HEK293T (cell line): ENCODE measurements at regions not wholly inside any gene's neighbourhood (a gene's known extent, or its start where the extent isn't known, plus 50 kb on each side); places are given as distances from the start of the nearest gene placed in this dataset.

Experiments used
- ARNT ChIP-seq: fragments of 450-650 bp; IDR thresholded peaks from 2 replicates; pipeline ENCODE4 v1.6.1; 2017; ENCODE audit warnings: mild to moderate bottlenecking
- BHLHE40 ChIP-seq: fragments of 450-650 bp; IDR thresholded peaks from 2 replicates; pipeline ENCODE4 v1.6.1; 2016; ENCODE audit warnings: mild to moderate bottlenecking, moderate library complexity, borderline replicate concordance
- CTBP1 ChIP-seq: fragments of 450-650 bp; IDR thresholded peaks from 2 replicates; pipeline ENCODE4 v1.6.1; 2016; ENCODE audit warnings: borderline replicate concordance
- ELF4 ChIP-seq: fragments of 450-650 bp; IDR thresholded peaks from 2 replicates; pipeline ENCODE4 v1.6.1; 2017; ENCODE audit warnings: antibody characterized with exemption
- FOXA1 ChIP-seq: fragments of 450-650 bp; IDR thresholded peaks from 2 replicates; pipeline ENCODE4 v1.6.1; 2016; ENCODE audit warnings: mild to moderate bottlenecking
- FOXM1 ChIP-seq: fragments of 450-650 bp; IDR thresholded peaks from 2 replicates; pipeline ENCODE4 v1.6.1; 2017; ENCODE audit warnings: mild to moderate bottlenecking, borderline replicate concordance
- HDGF ChIP-seq: fragments of 450-650 bp; IDR thresholded peaks from 2 replicates; pipeline ENCODE4 v1.6.1; 2017; ENCODE audit warnings: antibody characterized with exemption, borderline replicate concordance
- NFRKB ChIP-seq: fragments of 450-650 bp; IDR thresholded peaks from 2 replicates; pipeline ENCODE4 v1.6.1; 2016; ENCODE audit warnings: mild to moderate bottlenecking, moderate library complexity
- SP1 ChIP-seq: fragments of 450-650 bp; IDR thresholded peaks from 2 replicates; pipeline ENCODE4 v1.6.1; 2017
- SUZ12 ChIP-seq: fragments of 450-650 bp; IDR thresholded peaks from 2 replicates; pipeline ENCODE4 v1.6.1; 2016; ENCODE audit warnings: mild to moderate bottlenecking
- TARDBP ChIP-seq: fragments of 450-650 bp; IDR thresholded peaks from 2 replicates; pipeline ENCODE4 v1.6.1; 2016

DNA sequence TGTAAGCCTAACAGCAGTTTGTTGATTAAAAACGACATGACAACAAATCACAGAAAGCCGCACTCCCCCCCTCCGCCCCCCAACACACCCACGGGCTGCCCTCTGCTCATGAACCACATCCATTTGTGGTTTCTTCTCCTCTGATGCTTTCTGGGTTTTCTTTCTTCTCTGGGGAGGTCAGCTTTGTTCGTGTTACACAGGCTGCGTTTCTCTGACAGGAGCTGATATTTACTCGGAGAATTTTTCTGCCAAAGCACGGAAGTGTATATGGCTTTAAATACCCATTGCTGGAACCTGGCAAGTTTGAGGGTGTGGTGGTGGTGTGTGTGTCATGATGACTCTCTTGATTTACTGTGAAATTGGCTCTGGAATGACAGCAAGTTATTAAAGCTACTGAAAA, 883.7 kb upstream of the TMEM132C start:
- TF ChIP-seq SUZ12 (no peak), HDGF (no peak), NFRKB (no peak), BHLHE40 (no peak), ELF4 (no peak), CTBP1 (no peak), SP1 (no peak), FOXM1 (no peak), TARDBP (no peak), ARNT (no peak), FOXA1 (no peak)
